PC-9 (cell line): ENCODE measurements at regions not wholly inside any gene's neighbourhood (a gene's known extent, or its start where the extent isn't known, plus 50 kb on each side); places are given as distances from the start of the nearest gene placed in this dataset.

ENCODE experiments used
- EZH2 ChIP-seq: fragments of 200-600 bp; sonication (generic); IDR thresholded peaks from 2 replicates; pipeline ENCODE4 v1.8.0; 2017; ENCODE audit warnings: antibody characterized with exemption, low read depth
- TF ChIP-seq, protein P1 (sequence below): fragments of 200-600 bp; sonication (generic); conservative IDR thresholded peaks from 2 replicates; pipeline ENCODE4 v1.6.1; 2017; ENCODE audit warnings: mixed run types, antibody characterized with exemption, mild to moderate bottlenecking, moderate library complexity

GRCh38 chr16:65671071-65671470 is 549.2 kb upstream of the CDH11 start:
- TF ChIP-seq, protein P1, sequence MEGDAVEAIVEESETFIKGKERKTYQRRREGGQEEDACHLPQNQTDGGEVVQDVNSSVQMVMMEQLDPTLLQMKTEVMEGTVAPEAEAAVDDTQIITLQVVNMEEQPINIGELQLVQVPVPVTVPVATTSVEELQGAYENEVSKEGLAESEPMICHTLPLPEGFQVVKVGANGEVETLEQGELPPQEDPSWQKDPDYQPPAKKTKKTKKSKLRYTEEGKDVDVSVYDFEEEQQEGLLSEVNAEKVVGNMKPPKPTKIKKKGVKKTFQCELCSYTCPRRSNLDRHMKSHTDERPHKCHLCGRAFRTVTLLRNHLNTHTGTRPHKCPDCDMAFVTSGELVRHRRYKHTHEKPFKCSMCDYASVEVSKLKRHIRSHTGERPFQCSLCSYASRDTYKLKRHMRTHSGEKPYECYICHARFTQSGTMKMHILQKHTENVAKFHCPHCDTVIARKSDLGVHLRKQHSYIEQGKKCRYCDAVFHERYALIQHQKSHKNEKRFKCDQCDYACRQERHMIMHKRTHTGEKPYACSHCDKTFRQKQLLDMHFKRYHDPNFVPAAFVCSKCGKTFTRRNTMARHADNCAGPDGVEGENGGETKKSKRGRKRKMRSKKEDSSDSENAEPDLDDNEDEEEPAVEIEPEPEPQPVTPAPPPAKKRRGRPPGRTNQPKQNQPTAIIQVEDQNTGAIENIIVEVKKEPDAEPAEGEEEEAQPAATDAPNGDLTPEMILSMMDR: no peak
- no peak for TF ChIP-seq EZH2
